Epithelial cell of proximal tubule (primary cell): ENCODE measurements at regions not wholly inside any gene's neighbourhood (a gene's known extent, or its start where the extent isn't known, plus 50 kb on each side); places are given as distances from the start of the nearest gene placed in this dataset.

Experiments
- DNase-seq: peaks from one replicate; pipeline ENCODE4 v3.0.0-alpha.2; 2011; ENCODE audit warnings: low read depth
- H3K4me3 ChIP-seq: 2 replicates; pipeline ENCODE4 v1.5.1; 2011; ENCODE audit warnings: low read depth, mild to moderate bottlenecking, low read length
- CTCF ChIP-seq: conservative IDR thresholded peaks from 2 replicates; pipeline ENCODE4 v1.5.1; 2012; ENCODE audit warnings: low read depth, mild to moderate bottlenecking, low read length

GRCh38 chr17:12523244-12523643, 142.4 kb upstream of the MYOCD start:
- no peak for TF ChIP-seq CTCF
- H3K4me3 ChIP-seq = no peak overlapping the region
- DNase-seq = no peak

- H3K4me3 ChIP-seq = no peak overlapping the region
- TF ChIP-seq CTCF = no peak
- no peak for DNase-seq
These were observed 137.7 kb upstream of the MYOCD start for GRCh38 chr17:12528036-12528435.

DNA sequence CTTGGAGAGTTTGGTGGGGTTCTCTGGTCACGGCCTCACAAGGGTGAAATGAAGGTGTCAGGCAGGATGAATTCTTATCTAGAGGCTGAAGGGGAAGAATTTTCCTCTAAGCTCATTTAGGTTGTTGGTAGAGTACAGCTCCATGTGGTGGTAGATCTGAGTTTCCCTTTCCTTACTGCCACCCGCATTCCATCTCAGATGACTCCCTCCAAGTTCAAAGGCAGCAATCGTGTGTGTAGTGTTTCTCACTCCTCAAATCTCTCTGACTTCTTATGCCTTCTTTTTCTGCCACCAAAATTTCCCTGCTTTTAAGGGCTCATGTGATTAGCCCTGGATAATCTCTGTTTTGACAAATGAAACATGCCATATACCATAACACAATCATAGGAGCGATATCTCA, 135.5 kb upstream of the MYOCD start:
- no peak overlapping the region for H3K4me3 ChIP-seq
- TF ChIP-seq CTCF = no peak
- DNase-seq = no peak

- no peak for DNase-seq
- no peak overlapping the region for H3K4me3 ChIP-seq
- no peak for TF ChIP-seq CTCF
These were observed 129.7 kb upstream of the MYOCD start for GRCh38 chr17:12536021-12536420.

GRCh38 chr17:12536472-12536871, 129.2 kb upstream of the MYOCD start:
- no peak overlapping the region for H3K4me3 ChIP-seq
- TF ChIP-seq CTCF = no peak
- no peak for DNase-seq

GRCh38 chr17:12537436-12537835, 128.3 kb upstream of the MYOCD start:
- no peak for TF ChIP-seq CTCF
- H3K4me3 ChIP-seq = no peak overlapping the region
- DNase-seq = no peak

GRCh38 chr17:12538003-12538402, 127.7 kb upstream of the MYOCD start:
- no peak overlapping the region for H3K4me3 ChIP-seq
- no peak for TF ChIP-seq CTCF
- no peak for DNase-seq
